ENCODE measurements at regions not wholly inside any gene's neighbourhood (a gene's known extent, or its start where the extent isn't known, plus 50 kb on each side); places are given as distances from the start of the nearest gene placed in this dataset.
"Not testable (repeated sequence)": the region's sequence is repeated elsewhere in the genome, so short reads cannot be mapped to it uniquely, and the experiment has no call there.

DNA sequence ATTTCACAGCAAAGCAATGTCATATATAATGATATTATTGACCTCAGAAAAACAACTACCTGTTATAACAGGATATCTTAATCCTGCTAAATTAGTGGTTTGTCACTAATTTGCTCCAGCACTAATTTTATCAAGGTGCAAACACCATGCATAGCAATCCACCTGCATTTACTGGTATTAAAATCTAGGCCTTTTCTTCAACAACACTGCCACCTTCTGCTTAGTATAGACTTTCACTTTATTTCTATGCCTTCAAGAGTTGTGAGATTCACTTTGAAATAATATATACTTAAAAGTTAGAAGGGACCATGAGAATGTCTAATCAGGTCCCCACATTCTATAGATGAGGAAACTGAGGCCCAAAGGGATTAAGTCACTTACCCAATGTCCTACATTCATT, 82.1 kb upstream of the IQCM start:
- no peaks in the 10 kb centered on the region for H3K36me3 ChIP-seq (ENCODE audit: control insufficient read depth, insufficient read depth, low read length)
- H3K9me3 ChIP-seq (replicated peaks; ENCODE audit: control insufficient read depth, low read depth, low read length), result no peaks in the 10 kb centered on the region
- H3K4me1 ChIP-seq (ENCODE audit: control insufficient read depth, insufficient read depth, low read length), result no peaks in the 10 kb centered on the region
- H3K27ac ChIP-seq (ENCODE audit: low read length), result no peak overlapping the region
- H3K4me3 ChIP-seq (ENCODE audit: low read length), result no peak overlapping the region
- DNase-seq, result peak; percentile 28
- H3K27me3 ChIP-seq (ENCODE audit: control insufficient read depth, insufficient read depth, low read length), result no peaks in the 10 kb centered on the region

DNA sequence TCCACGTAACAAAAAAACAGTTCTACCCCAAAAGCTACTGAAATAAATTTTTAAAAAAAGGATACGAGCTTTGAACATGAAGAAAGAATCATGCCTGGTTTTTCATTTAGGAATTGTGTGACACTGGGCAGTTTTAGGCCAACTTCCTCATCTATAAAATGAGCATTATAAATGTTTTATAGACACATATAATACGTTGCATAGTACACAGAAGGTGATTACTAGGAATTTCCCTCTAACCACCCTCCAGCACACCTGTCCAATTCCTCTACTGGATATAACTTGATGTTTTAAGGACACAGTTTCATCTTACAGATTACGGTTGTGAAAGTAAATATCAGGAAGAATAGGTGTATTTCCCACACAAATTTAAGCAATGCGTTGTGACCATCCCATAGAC, 85.5 kb upstream of the IQCM start:
- Histone ChIP-seq H3K4me3 (ENCODE audit: low read length) (no peak overlapping the region), H3K27me3 (ENCODE audit: control insufficient read depth, insufficient read depth, low read length) (no peaks in the 10 kb centered on the region), H3K4me1 (ENCODE audit: control insufficient read depth, insufficient read depth, low read length) (no peaks in the 10 kb centered on the region), H3K27ac (ENCODE audit: low read length) (no peak overlapping the region), H3K9me3 (replicated peaks; ENCODE audit: control insufficient read depth, low read depth, low read length) (no peaks in the 10 kb centered on the region), H3K36me3 (ENCODE audit: control insufficient read depth, insufficient read depth, low read length) (no peaks in the 10 kb centered on the region)
- DNase-seq, result no peak
- WGBS (ENCODE audit: insufficient coverage), result no CpG with 5 or more reads among the region's 5 CpGs

- Histone ChIP-seq H3K27ac (ENCODE audit: low read length) (no peak overlapping the region), H3K4me1 (ENCODE audit: control insufficient read depth, insufficient read depth, low read length) (no peaks in the 10 kb centered on the region), H3K36me3 (ENCODE audit: control insufficient read depth, insufficient read depth, low read length) (no peaks in the 10 kb centered on the region), H3K9me3 (replicated peaks; ENCODE audit: control insufficient read depth, low read depth, low read length) (no peaks in the 10 kb centered on the region), H3K27me3 (ENCODE audit: control insufficient read depth, insufficient read depth, low read length) (no peaks in the 10 kb centered on the region), H3K4me3 (ENCODE audit: low read length) (no peak overlapping the region)
- WGBS (ENCODE audit: insufficient coverage), result no CpG with 5 or more reads among the region's 2 CpGs
- DNase-seq, result no peak
These were observed 86.6 kb upstream of the IQCM start for GRCh38 chr4:149902242-149902641.

DNA sequence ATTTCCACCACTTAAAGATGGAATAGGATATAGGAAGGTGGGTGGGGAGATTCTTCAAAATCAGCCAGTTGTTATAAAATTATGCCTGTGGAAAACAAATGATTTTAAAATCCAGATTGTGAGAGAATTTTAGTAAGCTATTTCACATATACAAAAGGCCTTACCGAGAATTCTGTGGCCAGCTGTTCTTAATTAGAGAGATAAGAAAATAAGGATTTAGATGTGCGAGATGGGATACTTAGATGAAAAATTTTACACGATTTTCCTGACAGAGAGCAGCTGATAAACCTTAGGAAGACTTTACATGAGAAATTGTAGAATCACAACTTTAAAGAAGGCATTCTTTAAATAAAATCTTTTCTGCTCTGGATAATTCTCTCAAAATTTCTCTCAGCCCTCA, 94.5 kb upstream of the IQCM start:
- Histone ChIP-seq H3K4me1 (ENCODE audit: control insufficient read depth, insufficient read depth, low read length) (no peaks in the 10 kb centered on the region), H3K4me3 (ENCODE audit: low read length) (no peak overlapping the region), H3K27me3 (ENCODE audit: control insufficient read depth, insufficient read depth, low read length) (no peaks in the 10 kb centered on the region), H3K27ac (ENCODE audit: low read length) (no peak overlapping the region), H3K36me3 (ENCODE audit: control insufficient read depth, insufficient read depth, low read length) (no peaks in the 10 kb centered on the region), H3K9me3 (replicated peaks; ENCODE audit: control insufficient read depth, low read depth, low read length) (no peaks in the 10 kb centered on the region)
- WGBS (ENCODE audit: insufficient coverage), result no CpG with 5 or more reads among the region's 3 CpGs
- peak; percentile 14 for DNase-seq

DNA sequence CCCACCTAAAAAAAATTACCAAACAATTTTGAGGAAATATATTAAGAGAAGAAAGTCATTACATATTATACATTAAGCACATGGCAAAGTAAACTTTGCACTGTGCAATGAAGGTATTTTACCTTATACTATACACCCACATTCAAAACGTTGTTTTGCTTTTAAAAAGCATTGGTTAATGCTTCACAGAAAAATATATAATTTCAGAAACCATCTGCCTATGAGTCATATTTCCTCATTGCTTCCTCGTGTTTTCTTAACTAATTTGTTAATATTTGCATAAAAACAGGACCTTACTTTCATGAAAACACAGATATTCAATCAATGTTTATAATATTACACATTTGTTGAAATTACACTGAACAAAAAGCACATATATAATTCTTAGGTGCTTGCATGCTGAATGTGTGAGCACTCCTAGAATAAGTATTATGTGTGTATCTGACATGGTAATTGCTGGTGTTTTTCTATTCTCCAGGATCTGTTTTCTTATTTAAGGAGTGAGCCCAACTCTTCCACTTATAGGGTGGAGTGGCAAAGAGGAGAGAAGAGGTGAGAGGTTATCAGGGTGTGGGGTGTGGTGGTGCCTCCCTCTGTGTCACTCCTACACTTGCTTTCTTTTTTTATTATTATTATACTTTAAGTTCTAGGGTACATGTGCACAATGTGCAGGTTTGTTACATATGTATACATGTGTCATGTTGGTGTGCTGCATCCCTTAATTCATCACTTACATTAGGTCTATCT, 95.1 kb upstream of the IQCM start:
- H3K36me3 ChIP-seq (ENCODE audit: control insufficient read depth, insufficient read depth, low read length), result no peaks in the 10 kb centered on the region
- H3K4me1 ChIP-seq (ENCODE audit: control insufficient read depth, insufficient read depth, low read length), result no peaks in the 10 kb centered on the region
- no peaks in the 10 kb centered on the region for H3K9me3 ChIP-seq (replicated peaks; ENCODE audit: control insufficient read depth, low read depth, low read length)
- DNase-seq, result no peak
- WGBS (ENCODE audit: insufficient coverage), result no CpG with 5 or more reads among the region's 2 CpGs
- H3K27ac ChIP-seq (ENCODE audit: low read length), result no peak overlapping the region
- no peak overlapping the region for H3K4me3 ChIP-seq (ENCODE audit: low read length)
- H3K27me3 ChIP-seq (ENCODE audit: control insufficient read depth, insufficient read depth, low read length), result no peaks in the 10 kb centered on the region

- Histone ChIP-seq H3K4me3 (ENCODE audit: low read length) (no peak overlapping the region), H3K9me3 (replicated peaks; ENCODE audit: control insufficient read depth, low read depth, low read length) (no peaks in the 10 kb centered on the region), H3K4me1 (ENCODE audit: control insufficient read depth, insufficient read depth, low read length) (no peaks in the 10 kb centered on the region), H3K27me3 (ENCODE audit: control insufficient read depth, insufficient read depth, low read length) (no peaks in the 10 kb centered on the region), H3K27ac (ENCODE audit: low read length) (no peak overlapping the region), H3K36me3 (ENCODE audit: control insufficient read depth, insufficient read depth, low read length) (no peaks in the 10 kb centered on the region)
- WGBS (ENCODE audit: insufficient coverage), result no CpG with 5 or more reads among the region's 5 CpGs
- DNase-seq, result no peak
These were observed 95.7 kb upstream of the IQCM start for GRCh38 chr4:149911354-149911753.

GRCh38 chr4:149912000-149912399, 96.4 kb upstream of the IQCM start:
- H3K36me3 ChIP-seq (ENCODE audit: control insufficient read depth, insufficient read depth, low read length), result no peaks in the 10 kb centered on the region
- H3K4me3 ChIP-seq (ENCODE audit: low read length), result no peak overlapping the region
- peak; percentile 46 for DNase-seq
- H3K9me3 ChIP-seq (replicated peaks; ENCODE audit: control insufficient read depth, low read depth, low read length), result no peaks in the 10 kb centered on the region
- no peaks in the 10 kb centered on the region for H3K4me1 ChIP-seq (ENCODE audit: control insufficient read depth, insufficient read depth, low read length)
- H3K27me3 ChIP-seq (ENCODE audit: control insufficient read depth, insufficient read depth, low read length), result no peaks in the 10 kb centered on the region
- no CpG with 5 or more reads among the region's 3 CpGs for WGBS (ENCODE audit: insufficient coverage)
- no peak overlapping the region for H3K27ac ChIP-seq (ENCODE audit: low read length)

DNA sequence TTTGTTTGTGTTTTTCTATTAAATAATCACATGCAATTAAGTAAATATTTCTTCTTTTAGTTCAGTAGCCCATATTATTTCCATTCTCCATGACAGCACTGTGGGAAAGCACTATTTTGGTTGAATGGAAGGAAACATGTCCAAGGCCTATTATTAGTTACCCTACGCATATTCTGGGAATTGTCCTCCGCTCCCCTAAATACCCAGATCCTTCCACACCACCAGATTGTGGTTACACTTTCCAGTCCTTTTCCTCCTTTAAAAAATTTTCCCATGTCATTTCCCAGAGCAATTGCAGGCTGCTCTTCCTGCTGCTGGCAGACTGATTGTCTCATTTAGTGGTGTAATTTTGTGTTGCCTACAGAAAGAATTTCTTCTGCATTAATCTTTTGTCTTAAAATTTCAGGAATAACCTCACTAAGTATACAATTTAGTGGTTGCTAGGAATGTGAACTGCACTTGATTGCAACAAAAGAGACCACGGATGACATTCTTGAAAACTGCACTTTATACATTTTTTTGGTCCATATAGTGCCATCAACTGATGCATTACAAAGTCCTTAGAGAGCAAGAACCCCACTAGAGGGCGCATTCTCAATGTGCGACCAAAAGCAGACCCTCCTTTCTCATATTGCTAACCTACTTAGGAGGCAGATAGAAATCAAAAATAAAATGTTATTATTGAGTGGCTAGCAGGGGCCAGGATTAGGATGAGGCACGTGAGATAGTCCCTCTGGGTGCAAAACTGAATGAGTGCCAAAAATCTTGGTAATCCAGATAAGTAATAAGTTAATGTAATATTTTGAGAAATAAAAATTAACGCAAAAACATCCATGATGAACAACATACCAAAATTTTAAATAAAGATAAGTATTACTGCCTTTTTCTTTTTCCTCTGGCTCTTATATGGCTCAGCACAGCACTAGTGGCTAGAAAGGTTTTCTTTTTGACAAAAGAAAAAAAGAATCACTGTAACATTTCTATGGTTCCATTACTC, 98.8 kb upstream of the IQCM start:
- no peaks in the 10 kb centered on the region for H3K4me1 ChIP-seq (ENCODE audit: control insufficient read depth, insufficient read depth, low read length)
- H3K27ac ChIP-seq (ENCODE audit: low read length), result peak overlapping the region; percentile 21
- no peaks in the 10 kb centered on the region for H3K27me3 ChIP-seq (ENCODE audit: control insufficient read depth, insufficient read depth, low read length)
- DNase-seq, result peak; percentile 61
- no peaks in the 10 kb centered on the region for H3K9me3 ChIP-seq (replicated peaks; ENCODE audit: control insufficient read depth, low read depth, low read length)
- 57% methylated on average over 3 of the region's 7 CpGs for WGBS (ENCODE audit: insufficient coverage)
- no peak overlapping the region for H3K4me3 ChIP-seq (ENCODE audit: low read length)
- no peaks in the 10 kb centered on the region for H3K36me3 ChIP-seq (ENCODE audit: control insufficient read depth, insufficient read depth, low read length)

DNA sequence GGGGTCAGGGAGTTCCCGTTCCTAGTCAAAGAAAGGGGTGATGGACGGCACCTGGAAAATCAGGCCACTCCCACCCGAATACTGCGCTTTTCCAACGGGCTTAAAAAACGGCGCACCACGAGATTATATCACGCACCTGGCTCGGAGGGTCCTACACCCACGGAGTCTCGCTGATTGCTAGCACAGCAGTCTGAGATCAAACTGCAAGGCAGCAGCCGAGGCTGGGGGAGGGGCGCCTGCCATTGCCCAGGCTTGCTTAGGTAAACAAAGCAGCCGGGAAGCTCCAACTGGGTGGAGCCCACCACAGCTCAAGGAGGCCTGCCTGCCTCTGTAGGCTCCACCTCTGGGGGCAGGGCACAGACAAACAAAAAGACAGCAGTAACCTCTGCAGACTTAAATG, 100.1 kb upstream of the IQCM start:
- not testable (repeated sequence) for DNase-seq; H3K36me3 ChIP-seq (ENCODE audit: control insufficient read depth, insufficient read depth, low read length); H3K4me3 ChIP-seq (ENCODE audit: low read length); H3K27ac ChIP-seq (ENCODE audit: low read length); H3K9me3 ChIP-seq (replicated peaks; ENCODE audit: control insufficient read depth, low read depth, low read length); H3K4me1 ChIP-seq (ENCODE audit: control insufficient read depth, insufficient read depth, low read length); H3K27me3 ChIP-seq (ENCODE audit: control insufficient read depth, insufficient read depth, low read length)
- 91% methylated on average over 7 of the region's 15 CpGs for WGBS (ENCODE audit: insufficient coverage)

DNA sequence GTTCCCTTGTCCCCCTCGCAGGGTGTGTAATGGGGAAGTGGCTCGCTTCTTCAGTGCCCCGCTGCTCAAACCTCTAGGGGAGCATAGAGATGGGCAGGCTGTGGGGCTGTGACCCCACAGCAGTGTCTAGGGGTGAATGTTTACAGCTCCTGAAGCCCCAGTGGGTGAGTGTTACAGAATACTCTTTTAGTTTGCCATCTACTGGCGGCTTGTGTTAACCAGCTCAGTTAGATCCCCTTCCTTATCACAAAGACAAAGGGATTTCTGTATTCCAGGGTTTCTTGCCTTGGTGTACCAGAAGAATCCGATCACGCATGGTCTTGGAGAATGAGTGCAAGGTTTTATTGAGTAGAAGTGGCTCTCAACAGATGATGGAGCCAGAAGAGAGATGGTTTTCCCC, 108.1 kb upstream of the IQCM start:
- Histone ChIP-seq H3K9me3 (replicated peaks; ENCODE audit: control insufficient read depth, low read depth, low read length) (no peaks in the 10 kb centered on the region), H3K27ac (ENCODE audit: low read length) (no peak overlapping the region), H3K36me3 (ENCODE audit: control insufficient read depth, insufficient read depth, low read length) (no peaks in the 10 kb centered on the region), H3K4me3 (ENCODE audit: low read length) (no peak overlapping the region), H3K27me3 (ENCODE audit: control insufficient read depth, insufficient read depth, low read length) (no peaks in the 10 kb centered on the region), H3K4me1 (ENCODE audit: control insufficient read depth, insufficient read depth, low read length) (no peaks in the 10 kb centered on the region)
- WGBS (ENCODE audit: insufficient coverage), result 93% methylated on average over 5 of the region's 6 CpGs
- no peak for DNase-seq

Data from muscle of leg (tissue), 3 donors.